HG03565 (cell line): ENCODE measurements at regions not wholly inside any gene's neighbourhood (a gene's known extent, or its start where the extent isn't known, plus 50 kb on each side); places are given as distances from the start of the nearest gene placed in this dataset.
"Not testable (repeated sequence)": the region's sequence is repeated elsewhere in the genome, so short reads cannot be mapped to it uniquely, and the experiment has no call there.

Source experiments
- ATAC-seq: cut with Tn5 transposase; IDR thresholded peaks from one replicate; pipeline ENCODE4 v1.9.1; 2021; ENCODE audit warnings: mild to moderate bottlenecking, moderate library complexity; ENCODE audit not compliant: unreplicated experiment

- no peak for ATAC-seq
Observed at GRCh38 chr15:98315971-98316370, 332.4 kb upstream of the IGF1R start.

GRCh38 chr15:98321896-98322295 lies 326.4 kb upstream of the IGF1R start:
- no peak for ATAC-seq

GRCh38 chr15:98322581-98322980 lies 325.8 kb upstream of the IGF1R start:
- no peak for ATAC-seq

DNA sequence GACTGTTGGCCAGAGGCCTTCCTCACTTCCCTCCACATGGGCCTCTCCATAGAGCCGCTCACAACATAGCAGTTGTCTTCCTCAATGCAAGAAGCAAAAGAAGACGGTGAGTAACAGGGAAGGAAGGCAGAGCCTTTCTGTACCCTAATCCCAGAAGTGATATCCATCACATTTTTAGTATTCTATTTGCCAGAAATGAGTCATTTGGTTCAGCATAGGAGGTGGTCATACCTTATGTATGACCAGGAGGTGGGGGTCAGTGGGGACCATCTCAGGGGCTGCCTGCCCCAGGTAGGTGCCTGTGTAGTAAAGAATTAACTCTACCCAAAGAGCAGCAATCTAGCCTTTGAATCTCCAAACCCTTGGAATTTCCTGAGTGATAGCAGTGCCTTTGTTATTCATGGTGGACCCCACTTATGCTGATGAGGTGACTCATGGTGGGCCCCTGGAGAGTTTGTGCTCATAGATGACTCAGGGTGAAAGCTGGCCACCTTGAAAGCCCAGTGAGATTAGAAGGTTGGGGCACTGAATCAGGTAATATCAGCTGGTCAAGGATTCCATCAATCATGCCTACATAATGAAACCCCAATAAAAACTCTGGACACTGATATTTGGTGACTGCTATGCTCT lies 323.9 kb upstream of the IGF1R start:
- no peak for ATAC-seq

DNA sequence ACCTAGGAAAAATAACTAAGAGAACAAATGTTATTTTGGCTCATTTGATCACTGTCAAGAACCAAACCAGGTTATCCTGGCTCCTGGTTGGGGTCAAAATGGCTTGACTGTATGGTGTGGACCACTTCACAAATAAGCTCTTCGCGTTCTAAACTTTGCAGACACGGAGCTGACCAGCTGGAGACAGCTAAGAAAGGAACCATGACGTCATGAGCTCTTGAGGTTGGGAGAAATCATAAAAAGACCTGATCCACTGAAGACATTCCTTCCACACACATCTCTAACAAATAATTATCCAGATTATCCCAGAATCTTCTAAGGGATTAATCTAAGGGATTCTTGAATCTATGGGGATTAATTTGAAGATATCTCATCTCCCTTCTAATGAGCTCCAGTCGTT lies 321.5 kb upstream of the IGF1R start:
- no peak for ATAC-seq

GRCh38 chr15:98330258-98330657 lies 318.1 kb upstream of the IGF1R start:
- no peak for ATAC-seq

- ATAC-seq: no peak
Observed at GRCh38 chr15:98330692-98331435, 317.5 kb upstream of the IGF1R start.

DNA sequence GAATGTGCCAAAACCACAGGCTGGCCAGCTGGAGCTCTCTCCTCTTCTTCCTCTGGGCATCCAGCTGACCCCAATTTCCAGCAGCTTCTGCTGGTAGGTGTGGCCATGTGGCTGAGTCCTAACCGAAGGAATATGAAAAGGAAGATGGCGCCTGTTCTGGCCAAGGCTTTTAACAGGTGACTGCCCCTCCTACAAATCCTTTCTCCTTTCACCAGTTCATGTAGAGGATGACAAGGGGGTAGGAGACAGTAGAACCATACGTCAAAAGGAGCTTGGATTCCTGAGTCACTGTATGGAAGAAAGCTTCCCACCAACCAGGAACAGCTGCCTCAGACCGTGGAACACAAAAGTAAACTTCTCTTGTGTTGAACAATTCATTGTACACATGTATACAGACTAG lies 316.7 kb upstream of the IGF1R start:
- no peak for ATAC-seq

DNA sequence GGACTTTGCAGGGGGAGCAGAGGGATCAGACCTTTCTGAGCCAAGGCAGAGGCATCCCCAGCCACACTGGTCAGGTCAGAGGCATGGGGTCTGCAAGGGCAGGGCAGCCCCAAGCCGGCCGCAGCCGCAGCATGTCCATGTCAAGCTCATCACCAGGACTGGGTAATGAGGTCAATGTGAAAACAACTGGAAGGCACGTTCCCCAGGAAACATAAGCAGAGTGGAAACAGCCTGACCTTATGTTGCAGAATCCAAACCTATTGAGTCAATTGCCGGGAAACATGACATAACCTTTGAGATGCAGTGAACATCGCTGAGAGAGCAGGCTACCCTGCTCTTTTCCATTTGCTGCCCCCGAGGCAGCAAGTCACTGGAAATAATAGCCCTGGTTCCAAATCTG lies 315.1 kb upstream of the IGF1R start:
- ATAC-seq: no peak

- no peak for ATAC-seq
Observed at GRCh38 chr15:98342911-98343310, 305.4 kb upstream of the IGF1R start.

DNA sequence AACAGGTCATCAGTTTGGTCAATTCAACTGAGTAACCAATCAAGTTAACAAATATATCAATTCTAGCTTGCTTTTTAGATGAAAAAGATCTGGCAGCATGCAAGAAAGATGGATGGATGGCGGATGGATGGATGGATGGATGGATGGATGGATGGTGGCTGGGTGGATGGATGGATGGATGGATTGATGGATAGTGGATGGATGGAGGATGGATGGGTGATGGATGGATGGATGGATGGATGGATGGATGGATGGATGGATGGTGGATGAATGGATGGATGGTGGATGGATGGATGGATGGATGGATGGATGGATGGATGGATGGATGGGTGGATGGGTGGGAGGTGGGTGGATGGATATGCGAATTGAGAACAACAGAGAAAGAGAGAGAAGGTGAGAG lies 303.7 kb upstream of the IGF1R start:
- ATAC-seq: no peak

DNA sequence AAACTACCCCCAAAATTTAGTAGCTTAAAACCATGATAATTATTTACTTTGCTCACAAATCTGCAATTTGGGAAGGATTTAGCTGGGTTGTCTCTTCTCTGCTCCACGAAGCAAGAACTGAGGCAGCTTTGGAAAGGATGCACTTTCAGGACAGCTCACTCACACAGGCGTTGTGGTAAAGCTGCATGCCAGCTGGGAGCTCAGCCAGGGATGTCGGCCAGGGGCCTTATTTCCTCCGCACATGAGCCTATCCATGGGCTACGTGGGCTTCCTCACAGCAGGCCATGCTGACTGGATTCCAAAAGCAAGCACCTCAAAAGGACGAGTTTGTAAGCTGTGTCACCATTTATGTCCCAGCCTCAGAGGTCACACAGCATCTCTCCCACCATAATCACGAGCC lies 301.3 kb upstream of the IGF1R start:
- no peak for ATAC-seq

DNA sequence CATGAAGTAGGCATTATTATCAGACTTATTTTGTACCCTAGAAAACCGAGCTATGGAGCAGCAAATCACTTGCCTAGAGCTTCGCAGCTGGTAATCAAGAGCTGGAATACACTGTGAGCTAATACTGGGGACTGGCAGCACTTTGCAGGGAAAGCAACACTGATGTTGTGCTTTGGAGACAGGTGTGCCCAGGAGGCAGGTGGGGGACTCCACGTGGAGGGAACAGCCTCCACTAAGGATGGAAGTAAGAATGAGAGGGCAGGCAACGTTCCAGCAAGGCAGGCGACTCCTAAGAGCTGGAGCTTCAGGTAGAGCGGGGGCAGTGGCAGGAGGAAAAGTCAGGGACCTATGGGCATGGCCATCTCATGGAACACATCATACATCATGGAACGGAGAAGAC lies 300.5 kb upstream of the IGF1R start:
- ATAC-seq: no peak

DNA sequence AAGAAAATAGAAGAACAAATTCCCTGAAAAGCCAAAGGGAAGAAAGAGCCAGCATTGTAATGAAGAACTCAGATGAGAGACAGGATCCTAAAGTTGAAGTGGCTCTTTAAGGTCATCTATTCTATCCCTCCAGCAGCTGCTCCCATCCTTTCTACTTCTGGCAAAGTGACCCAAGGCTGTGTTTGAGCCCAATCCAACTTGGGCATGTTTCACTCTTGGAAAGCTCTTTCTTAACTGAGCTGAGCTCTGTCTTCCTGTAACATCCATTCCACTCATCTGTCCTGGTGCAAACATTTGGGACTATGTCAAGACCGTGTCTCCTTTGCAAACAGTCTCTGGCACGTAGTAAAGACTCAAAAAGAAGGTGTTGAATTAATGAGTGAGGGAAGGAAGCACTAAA lies 298.1 kb upstream of the IGF1R start:
- ATAC-seq: no peak

GRCh38 chr15:98358274-98358673 lies 290.1 kb upstream of the IGF1R start:
- ATAC-seq: not testable (repeated sequence)

- no peak for ATAC-seq
Observed at GRCh38 chr15:98358971-98359370, 289.4 kb upstream of the IGF1R start.

DNA sequence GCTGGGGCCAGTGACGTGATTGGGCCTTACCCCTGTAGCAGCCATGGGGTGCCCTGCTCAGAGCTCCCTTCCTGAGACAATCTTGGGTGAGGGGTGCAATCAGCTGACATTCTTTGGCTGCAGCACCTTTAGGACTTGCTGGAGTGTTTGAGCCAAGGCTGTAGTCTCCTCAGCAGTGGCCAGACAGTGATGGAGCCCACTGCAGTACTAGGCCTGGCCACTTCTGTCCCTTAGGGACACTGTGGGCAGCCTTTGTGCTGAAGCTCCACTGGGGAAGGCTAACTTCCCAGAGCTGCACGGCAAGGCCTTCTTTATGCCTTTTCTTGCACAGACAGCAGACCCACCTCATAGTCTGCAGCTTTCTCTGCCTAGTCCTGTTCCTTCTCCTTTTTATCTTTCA lies 284.9 kb upstream of the IGF1R start:
- no peak for ATAC-seq

DNA sequence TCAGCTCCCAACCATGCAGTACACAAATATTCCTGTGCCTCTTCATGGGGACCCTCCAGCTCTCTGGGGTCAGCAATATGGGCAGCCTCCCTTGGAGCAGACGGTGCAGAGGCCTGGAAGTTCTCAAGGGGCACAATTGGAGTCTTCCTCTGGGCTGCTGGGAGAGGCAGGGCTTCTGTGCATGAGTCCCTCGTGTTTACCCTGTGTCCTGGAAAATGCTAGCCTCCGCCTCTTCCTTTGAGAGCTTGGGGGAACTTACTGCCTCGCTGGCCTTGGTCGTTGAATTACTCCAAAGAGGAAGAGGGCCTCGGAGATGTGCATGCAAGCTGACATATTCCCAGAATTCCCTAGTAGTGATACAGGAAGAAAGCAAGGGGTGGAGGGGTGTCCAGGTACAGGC lies 284.4 kb upstream of the IGF1R start:
- ATAC-seq: no peak

DNA sequence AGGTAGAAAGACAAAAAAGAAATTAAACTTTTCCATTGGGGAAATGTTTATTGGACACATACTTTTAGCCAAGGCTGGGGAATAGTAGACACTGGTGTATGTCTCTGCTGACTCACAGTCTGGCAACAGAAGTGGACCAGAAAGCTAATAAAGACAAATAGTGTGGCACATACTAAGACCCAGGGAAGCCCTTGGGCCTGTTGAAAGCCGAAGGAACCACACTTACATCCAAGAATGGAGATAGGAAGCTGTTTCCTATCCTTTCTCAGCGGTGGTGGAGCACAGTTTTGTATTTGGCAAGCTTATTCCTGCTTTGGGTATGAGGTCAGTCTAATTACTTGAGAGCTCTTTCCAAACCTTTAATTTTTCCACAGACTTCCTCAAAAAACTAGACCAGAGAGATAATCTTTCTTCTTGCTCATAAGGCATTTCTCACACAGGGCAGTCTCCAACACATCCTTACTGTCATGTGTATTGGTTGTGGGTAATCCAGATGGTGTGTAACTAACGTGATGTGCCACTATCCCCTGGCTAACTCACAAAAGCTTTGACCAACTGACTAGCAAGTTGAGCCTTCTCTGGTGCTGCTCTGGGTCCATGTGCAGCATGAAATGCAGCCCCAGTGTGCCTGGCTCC lies 279.1 kb upstream of the IGF1R start:
- ATAC-seq: no peak

- no peak for ATAC-seq
Observed at GRCh38 chr15:98375513-98376340, 272.6 kb upstream of the IGF1R start.

DNA sequence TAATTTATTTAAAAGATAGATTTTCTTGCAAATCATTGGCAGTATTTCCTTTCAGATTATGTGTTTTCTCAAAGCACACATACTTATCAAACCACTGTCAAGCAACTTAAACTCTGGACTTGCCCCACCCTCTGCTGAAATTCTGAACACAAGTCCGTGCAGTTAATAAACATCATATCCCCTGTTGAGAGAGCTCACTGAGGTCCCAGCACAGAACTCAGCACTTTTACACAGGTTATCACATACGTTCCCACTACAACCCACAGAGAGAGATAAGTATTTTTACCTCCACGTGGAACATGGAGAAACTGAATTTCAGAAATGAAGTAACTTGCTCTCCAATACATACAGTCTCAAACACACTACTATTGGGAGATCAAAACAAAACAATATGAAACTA lies 267.6 kb upstream of the IGF1R start:
- ATAC-seq: no peak
